Tibial nerve (tissue), 4 donors: ENCODE measurements at regions not wholly inside any gene's neighbourhood (a gene's known extent, or its start where the extent isn't known, plus 50 kb on each side); places are given as distances from the start of the nearest gene placed in this dataset.

ENCODE experiments used
- DNase-seq, 2 donors: peaks; one replicate each; pipeline ENCODE4 v3.0.0-alpha.2; 2019; ENCODE audit warnings: low spot score in 2 of 2
- H3K27ac ChIP-seq, 4 donors: fragments of 200-600 bp; sonication (generic) in 3 of 4; one replicate each; pipeline ENCODE4 v1.5.1; 2017 to 2019; ENCODE audit warnings: mild to moderate bottlenecking in 1 of 4
- H3K27me3 ChIP-seq, 2 donors: fragments of 200-600 bp; sonication (generic) in 1 of 2; one replicate each; pipeline versions ENCODE4 v1.5.1 to v1.6.0; 2017 to 2019
- H3K36me3 ChIP-seq, 3 donors: fragments of 200-600 bp; sonication (generic); one replicate each; pipeline ENCODE4 v1.5.1; 2018 to 2019
- H3K4me1 ChIP-seq, 4 donors: fragments of 200-600 bp; sonication (generic) in 3 of 4; one replicate each; pipeline ENCODE4 v1.5.1; 2017 to 2019
- H3K4me3 ChIP-seq, 4 donors: fragments of 200-600 bp; sonication (generic) in 3 of 4; one replicate each; pipeline ENCODE4 v1.5.1; 2017 to 2019; ENCODE audit warnings: mild to moderate bottlenecking in 1 of 4, moderate library complexity in 1 of 4
- H3K9me3 ChIP-seq, 4 donors: fragments of 200-600 bp; sonication (generic) in 3 of 4; one replicate each; pipeline ENCODE4 v1.5.1; 2017 to 2019
- EP300 ChIP-seq, 2 donors: sonication (generic); formaldehyde crosslinking; IDR thresholded peaks; one replicate each; pipeline ENCODE4 v1.6.1; 2017; ENCODE audit warnings: antibody characterized with exemption in 2 of 2, mild to moderate bottlenecking in 1 of 2
- POLR2A ChIP-seq, 2 donors: fragments of 450-650 bp; IDR thresholded peaks; one replicate each; pipeline ENCODE4 v1.6.1; 2017; ENCODE audit warnings: antibody characterized with exemption in 2 of 2, mild to moderate bottlenecking in 2 of 2, moderate library complexity in 2 of 2
- WGBS, 2 donors: methylation state at CpG; one replicate each; pipeline ENCODE4 v1.1.5; 2018; 5-methylcytosine and 5-hydroxymethylcytosine counted together
- TF ChIP-seq, protein P1 (sequence below), 5 experiments: fragments of 200-600 bp in 3 of 5; fragments of 450-650 bp in 2 of 5; sonication (generic) in 3 of 5; IDR thresholded peaks; one replicate each; pipeline ENCODE4 v1.5.1; 2016 to 2019; ENCODE audit warnings: antibody characterized with exemption in 5 of 5, mild to moderate bottlenecking in 3 of 5, moderate library complexity in 2 of 5

DNA sequence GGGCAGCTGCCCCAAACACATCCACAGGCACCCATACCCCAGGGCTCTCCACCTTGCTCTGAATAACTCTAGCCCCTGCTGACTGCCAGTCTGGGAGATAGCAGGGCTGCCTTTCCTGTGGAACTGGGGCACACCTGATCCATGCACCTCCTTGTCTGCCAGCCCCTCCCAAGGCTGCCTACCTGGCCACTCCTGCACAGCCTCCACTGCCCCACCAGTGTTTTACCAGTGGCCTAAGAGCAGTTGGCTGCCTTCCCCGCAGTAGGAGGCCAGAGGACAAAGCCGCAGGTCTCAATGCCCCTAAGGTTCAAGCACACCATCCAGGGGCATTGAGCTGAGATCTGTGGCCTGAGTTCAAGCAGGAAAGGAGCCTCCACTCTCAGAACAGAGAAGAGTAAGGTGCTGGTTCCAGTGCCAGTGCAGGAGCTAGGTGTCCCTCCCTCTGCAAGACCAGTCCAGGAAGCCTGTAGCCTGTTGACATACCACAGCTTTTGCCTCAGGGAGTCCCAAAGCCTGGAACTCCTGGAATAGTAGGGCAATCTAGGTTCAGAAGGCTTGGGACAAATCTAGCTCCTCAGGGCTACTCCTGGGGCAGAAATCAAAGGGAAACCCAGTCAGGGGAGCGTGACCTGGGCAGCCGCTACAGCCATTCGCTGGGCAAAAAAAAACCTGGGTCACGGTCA lies 514.5 kb upstream of the PTGER4 start:
- Histone ChIP-seq H3K36me3 (no peaks in the 10 kb centered on the region), H3K27ac (no peak overlapping the region), H3K4me3 (no peak overlapping the region), H3K9me3 (peaks cover 0 to 8% (median 4%) of the 10 kb centered on the region in 4 donors), H3K27me3 (no peaks in the 10 kb centered on the region), H3K4me1 (no peaks in the 10 kb centered on the region)
- WGBS, 2 donors: 94 to 97% methylated on average over 6 of the region's 6 CpGs
- no peak for DNase-seq
- TF ChIP-seq POLR2A (IDR thresholded peaks at IDR 0.05) (no peak), EP300 (IDR thresholded peaks at IDR 0.05) (no peak)
- TF ChIP-seq, protein P1, sequence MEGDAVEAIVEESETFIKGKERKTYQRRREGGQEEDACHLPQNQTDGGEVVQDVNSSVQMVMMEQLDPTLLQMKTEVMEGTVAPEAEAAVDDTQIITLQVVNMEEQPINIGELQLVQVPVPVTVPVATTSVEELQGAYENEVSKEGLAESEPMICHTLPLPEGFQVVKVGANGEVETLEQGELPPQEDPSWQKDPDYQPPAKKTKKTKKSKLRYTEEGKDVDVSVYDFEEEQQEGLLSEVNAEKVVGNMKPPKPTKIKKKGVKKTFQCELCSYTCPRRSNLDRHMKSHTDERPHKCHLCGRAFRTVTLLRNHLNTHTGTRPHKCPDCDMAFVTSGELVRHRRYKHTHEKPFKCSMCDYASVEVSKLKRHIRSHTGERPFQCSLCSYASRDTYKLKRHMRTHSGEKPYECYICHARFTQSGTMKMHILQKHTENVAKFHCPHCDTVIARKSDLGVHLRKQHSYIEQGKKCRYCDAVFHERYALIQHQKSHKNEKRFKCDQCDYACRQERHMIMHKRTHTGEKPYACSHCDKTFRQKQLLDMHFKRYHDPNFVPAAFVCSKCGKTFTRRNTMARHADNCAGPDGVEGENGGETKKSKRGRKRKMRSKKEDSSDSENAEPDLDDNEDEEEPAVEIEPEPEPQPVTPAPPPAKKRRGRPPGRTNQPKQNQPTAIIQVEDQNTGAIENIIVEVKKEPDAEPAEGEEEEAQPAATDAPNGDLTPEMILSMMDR (IDR thresholded peaks at IDR 0.05): no peak

GRCh38 chr5:40160435-40160834 lies 519.3 kb upstream of the PTGER4 start:
- Histone ChIP-seq H3K27ac (no peak overlapping the region), H3K4me1 (no peaks in the 10 kb centered on the region), H3K27me3 (no peaks in the 10 kb centered on the region), H3K4me3 (no peak overlapping the region), H3K36me3 (no peaks in the 10 kb centered on the region), H3K9me3 (no peaks in the 10 kb centered on the region)
- TF ChIP-seq EP300 (IDR thresholded peaks at IDR 0.05) (no peak), POLR2A (IDR thresholded peaks at IDR 0.05) (no peak)
- TF ChIP-seq, protein P1 (IDR thresholded peaks at IDR 0.05): no peak
- no peak for DNase-seq
- WGBS, 2 donors: 88 to 95% methylated on average over 7 of the region's 7 CpGs

GRCh38 chr5:40154194-40154593 lies 525.5 kb upstream of the PTGER4 start:
- 70 to 79% methylated on average over 1 of the region's 1 CpG for WGBS, 2 donors
- no peaks in the 10 kb centered on the region for H3K36me3 ChIP-seq
- H3K4me1 ChIP-seq: no peaks in the 10 kb centered on the region
- no peaks in the 10 kb centered on the region for H3K27me3 ChIP-seq
- H3K9me3 ChIP-seq: no peaks in the 10 kb centered on the region
- TF ChIP-seq, protein P1 (IDR thresholded peaks at IDR 0.05): no peak
- no peak for TF ChIP-seq POLR2A (IDR thresholded peaks at IDR 0.05)
- no peak for TF ChIP-seq EP300 (IDR thresholded peaks at IDR 0.05)
- H3K4me3 ChIP-seq: no peak overlapping the region
- no peak overlapping the region for H3K27ac ChIP-seq
- no peak for DNase-seq

GRCh38 chr5:40150896-40151295 lies 528.8 kb upstream of the PTGER4 start:
- 15 to 19% methylated on average over 1 of the region's 1 CpG for WGBS, 2 donors
- Histone ChIP-seq H3K27ac (no peak overlapping the region), H3K27me3 (no peaks in the 10 kb centered on the region), H3K4me3 (no peak overlapping the region), H3K36me3 (no peaks in the 10 kb centered on the region), H3K9me3 (no peaks in the 10 kb centered on the region), H3K4me1 (no peaks in the 10 kb centered on the region)
- TF ChIP-seq, protein P1 (IDR thresholded peaks at IDR 0.05): no peak
- TF ChIP-seq POLR2A (IDR thresholded peaks at IDR 0.05): no peak
- no peak for TF ChIP-seq EP300 (IDR thresholded peaks at IDR 0.05)
- no peak for DNase-seq

DNA sequence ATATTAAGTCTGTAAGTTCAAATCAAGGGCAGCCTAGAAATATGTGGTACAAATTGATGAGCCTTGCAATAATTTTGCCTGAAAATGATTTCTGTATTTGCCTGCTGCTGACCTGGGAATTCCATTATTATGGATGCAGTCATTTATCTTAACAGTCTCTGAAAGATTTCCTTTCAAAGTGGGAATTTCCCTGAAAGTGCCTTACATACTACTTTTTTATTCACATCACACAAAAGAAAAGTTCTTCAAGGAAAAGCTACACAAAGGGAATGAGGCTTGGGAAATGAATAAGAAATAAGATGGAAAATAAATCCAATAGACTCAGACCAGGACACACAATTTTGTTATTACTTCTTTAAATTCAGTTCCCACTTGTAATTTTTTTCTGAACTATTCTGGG lies 537.8 kb upstream of the PTGER4 start:
- TF ChIP-seq, protein P1 (IDR thresholded peaks at IDR 0.05): no peak
- TF ChIP-seq EP300 (IDR thresholded peaks at IDR 0.05): no peak
- TF ChIP-seq POLR2A (IDR thresholded peaks at IDR 0.05): no peak
- DNase-seq: no peak
- H3K9me3 ChIP-seq: peaks cover 0 to 8% (median 2%) of the 10 kb centered on the region in 4 donors
- H3K4me1 ChIP-seq: no peaks in the 10 kb centered on the region
- no peaks in the 10 kb centered on the region for H3K27me3 ChIP-seq
- no peak overlapping the region for H3K27ac ChIP-seq
- no peak overlapping the region for H3K4me3 ChIP-seq
- H3K36me3 ChIP-seq: no peaks in the 10 kb centered on the region
